ENCODE measurements at regions not wholly inside any gene's neighbourhood (a gene's known extent, or its start where the extent isn't known, plus 50 kb on each side); places are given as distances from the start of the nearest gene placed in this dataset.

DNA sequence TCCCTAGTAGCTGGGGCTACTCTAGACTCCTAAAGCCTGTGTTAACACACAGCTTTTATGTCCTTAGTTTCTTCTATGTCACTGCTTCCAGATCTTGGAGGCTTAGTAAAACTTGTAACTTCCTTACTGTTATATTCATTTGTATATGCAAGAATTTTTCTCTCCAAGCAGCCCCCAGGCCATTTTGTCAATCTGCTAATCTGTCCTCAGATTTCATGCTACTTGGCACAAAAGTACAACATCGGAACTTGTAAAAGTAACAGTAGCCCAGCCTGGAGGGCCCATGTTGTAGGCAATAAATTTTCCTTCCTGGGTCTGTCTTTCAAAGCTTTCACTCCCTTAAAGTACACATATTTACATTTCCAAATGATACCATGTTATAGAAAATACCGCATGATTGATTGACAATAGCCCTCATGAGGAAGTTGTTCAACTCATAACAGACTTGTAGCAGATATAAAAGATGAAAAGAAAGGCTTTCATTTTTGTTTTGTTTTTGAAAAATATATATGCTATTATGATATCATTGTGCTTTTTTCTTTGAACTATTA, 324.2 kb downstream of the NEK10 start:
- Histone ChIP-seq H2BK5ac (ENCODE audit: low read depth, low read length, poor library complexity, severe bottlenecking) (no peak overlapping the region), H3K56ac (ENCODE audit: extremely low read depth, insufficient read depth, low read length) (no peak overlapping the region), H4K91ac (ENCODE audit: insufficient read depth, low read depth, low read length) (no peak overlapping the region), H3K4me1 (ENCODE audit: control insufficient read depth, insufficient read depth, low read length) (no peaks in the 10 kb centered on the region), H3K79me1 (ENCODE audit: low read depth in 1 of 2, low read length in 2 of 2) (no peaks in the 10 kb centered on the region), H2BK15ac (ENCODE audit: low read depth, low read length) (no peak overlapping the region), H3K23ac (ENCODE audit: low read depth, low read length) (no peak overlapping the region), H4K5ac (ENCODE audit: low read depth, low read length) (no peak overlapping the region), H3K9me1 (ENCODE audit: insufficient read depth, low read length) (no peaks in the 10 kb centered on the region), H3K9ac (ENCODE audit: low read depth, low read length) (no peak overlapping the region), H4K8ac (ENCODE audit: low read depth in 2 of 2, low read length in 2 of 2) (no peak overlapping the region), H3K4me2 (ENCODE audit: low read depth, low read length) (no peak overlapping the region), H3K4me3 (ENCODE audit: insufficient read depth, low read depth, low read length) (no peak overlapping the region), H3K4ac (ENCODE audit: low read depth, low read length) (no peak overlapping the region), H2AK5ac (ENCODE audit: low read depth, low read length) (no peak overlapping the region), H4K20me1 (ENCODE audit: insufficient read depth, low read length) (no peaks in the 10 kb centered on the region), H2AK9ac (replicated peaks; ENCODE audit: low read depth, low read length, poor library complexity) (no peak overlapping the region), H3K27me3 (ENCODE audit: control insufficient read depth, insufficient read depth, low read length) (no peaks in the 10 kb centered on the region), H3K9me3 (ENCODE audit: control insufficient read depth, insufficient read depth, low read length) (no peaks in the 10 kb centered on the region), H3K14ac (replicated peaks; ENCODE audit: low read depth, low read length) (no peak overlapping the region), H3K36me3 (ENCODE audit: control insufficient read depth, insufficient read depth, low read length) (no peaks in the 10 kb centered on the region), H2BK120ac (ENCODE audit: low read depth, low read length) (no peak overlapping the region), H2BK20ac (ENCODE audit: low read depth, low read length) (no peak overlapping the region), H2AFZ (replicated peaks; ENCODE audit: low read length, poor library complexity) (no peak overlapping the region), H3K18ac (ENCODE audit: low read depth, low read length) (no peak overlapping the region), H3K27ac (ENCODE audit: insufficient read depth, low read length) (no peak overlapping the region)
- in situ Hi-C loops (cut with MboI; ENCODE audit: low sequenced_read_pairs) (no loop called here), dilution Hi-C loops (cut with HindIII; ENCODE audit: low sequenced_read_pairs, unreplicated experiment) (no loop called here), intact Hi-C loops (cut with micrococcal nuclease) (no loop called here)
- BruUV-seq (replicated peaks) = no TSS peak
- TF ChIP-seq MXI1 (IDR thresholded peaks at IDR 0.05; ENCODE audit: borderline replicate concordance, low read depth, low read length) (no peak), RAD21 (IDR thresholded peaks at IDR 0.05; ENCODE audit: low read length) (no peak), FOS (IDR thresholded peaks at IDR 0.05; ENCODE audit: low read depth, low read length) (no peak), CHD1 (IDR thresholded peaks at IDR 0.05; ENCODE audit: low read depth, low read length) (no peak), BHLHE40 (IDR thresholded peaks at IDR 0.05; ENCODE audit: low read depth, low read length) (no peak), MAFK (IDR thresholded peaks at IDR 0.05; ENCODE audit: low read depth, low read length) (no peak), POLR2A (IDR thresholded peaks at IDR 0.05; ENCODE audit: low read depth, low read length) (no peak), NFE2L2 (IDR thresholded peaks at IDR 0.05; ENCODE audit: low read depth, low read length) (no peak), CTCF (conservative IDR thresholded peaks at IDR 0.05; ENCODE audit: low read depth, low read length) (no peak), RFX5 (IDR thresholded peaks at IDR 0.05; ENCODE audit: low read depth, low read length) (no peak), ELK1 (IDR thresholded peaks at IDR 0.05; ENCODE audit: borderline replicate concordance, low read depth, low read length) (no peak), RCOR1 (IDR thresholded peaks at IDR 0.05; ENCODE audit: insufficient replicate concordance, low read length) (no peak), MAZ (IDR thresholded peaks at IDR 0.05; ENCODE audit: borderline replicate concordance, low read depth, low read length) (no peak)
- ATAC-seq (ENCODE audit: low read depth) = no peak
- DNase-seq = no peak
- 33% methylated on average over 1 of the region's 2 CpGs; no CpG with 5 or more reads in 1 of the 2 experiments for WGBS, 2 experiments (ENCODE audit: extremely low coverage in 2 of 2, insufficient read length in 1 of 2)
- ChIA-PET CTCF (no interaction called here), POLR2A (ENCODE audit: unreplicated experiment) (no interaction called here)

All from IMR-90 (cell line).